GM23338 (cell line): ENCODE measurements at regions not wholly inside any gene's neighbourhood (a gene's known extent, or its start where the extent isn't known, plus 50 kb on each side); places are given as distances from the start of the nearest gene placed in this dataset.

Experiments used
- ATAC-seq: fragments of 200-7000 bp; cut with Tn5 transposase; 3 replicates; pipeline ENCODE4 v1.9.1; 2020
- DNase-seq: peaks from one replicate; pipeline ENCODE4 v3.0.0-alpha.2; 2015; ENCODE audit warnings: low spot score
- H2AFZ ChIP-seq: fragments of 200-600 bp; sonication (generic); 2 replicates; pipeline ENCODE4 v1.8.0; 2016; ENCODE audit warnings: antibody characterized with exemption, mild to moderate bottlenecking, moderate library complexity
- H3F3A ChIP-seq: fragments of 200-600 bp; sonication (generic); replicated peaks from 2 replicates; pipeline ENCODE4 v1.8.0; 2017; ENCODE audit warnings: antibody characterized with exemption, mixed run types, low read depth
- H3K27ac ChIP-seq: fragments of 200-600 bp; sonication (generic); 2 replicates; pipeline ENCODE4 v1.6.1; 2016; ENCODE audit warnings: low read depth
- H3K27me3 ChIP-seq: fragments of 200-600 bp; sonication (generic); 2 replicates; pipeline ENCODE4 v1.8.0; 2016; ENCODE audit warnings: mild to moderate bottlenecking, mixed run types, moderate library complexity; ENCODE audit not compliant: insufficient read depth
- H3K36me3 ChIP-seq: fragments of 200-600 bp; sonication (generic); 2 replicates; pipeline ENCODE4 v1.8.0; 2016; ENCODE audit warnings: mild to moderate bottlenecking; ENCODE audit not compliant: insufficient read depth
- H3K4me1 ChIP-seq: fragments of 200-600 bp; sonication (generic); 2 replicates; pipeline ENCODE4 v1.8.0; 2016; ENCODE audit warnings: mild to moderate bottlenecking, moderate library complexity; ENCODE audit not compliant: insufficient read depth
- H3K4me2 ChIP-seq: fragments of 200-600 bp; sonication (generic); 2 replicates; pipeline ENCODE4 v1.7.1; 2017; ENCODE audit warnings: mixed run types
- H3K4me3 ChIP-seq: fragments of 200-600 bp; sonication (generic); 2 replicates; pipeline ENCODE4 v1.6.1; 2016; ENCODE audit warnings: mixed run types
- H3K79me2 ChIP-seq: fragments of 200-600 bp; sonication (generic); replicated peaks from 2 replicates; pipeline ENCODE4 v1.8.0; 2017; ENCODE audit warnings: mild to moderate bottlenecking; ENCODE audit not compliant: insufficient read depth
- H3K9me2 ChIP-seq: fragments of 200-600 bp; sonication (generic); 2 replicates; pipeline ENCODE4 v1.8.0; 2017; ENCODE audit not compliant: insufficient read depth
- H4K20me1 ChIP-seq: fragments of 200-600 bp; sonication (generic); replicated peaks from 2 replicates; pipeline ENCODE4 v1.8.0; 2017; ENCODE audit warnings: mild to moderate bottlenecking; ENCODE audit not compliant: insufficient read depth
- H3K27ac Mint-ChIP-seq: 2 replicates; pipeline ENCODE4 v1.8.0; 2020; ENCODE audit warnings: inconsistent platforms, mild to moderate bottlenecking, moderate library complexity, mixed read lengths
- H3K27me3 Mint-ChIP-seq: 3 replicates; pipeline ENCODE4 v1.8.0; 2022; ENCODE audit warnings: low read depth, mild to moderate bottlenecking, moderate library complexity, mixed read lengths, inconsistent platforms; ENCODE audit not compliant: insufficient read depth, poor library complexity
- H3K36me3 Mint-ChIP-seq: 3 replicates; pipeline ENCODE4 v1.8.0; 2021; ENCODE audit warnings: low read depth, mild to moderate bottlenecking, inconsistent platforms, moderate library complexity, mixed read lengths
- H3K4me1 Mint-ChIP-seq: 3 replicates; pipeline ENCODE4 v1.8.0; 2020; ENCODE audit warnings: mild to moderate bottlenecking, inconsistent platforms, mixed read lengths
- H3K4me3 Mint-ChIP-seq: 3 replicates; pipeline ENCODE4 v1.8.0; 2021; ENCODE audit warnings: moderate library complexity, mild to moderate bottlenecking, inconsistent platforms, mixed read lengths
- H3K9me3 Mint-ChIP-seq: 3 replicates; pipeline ENCODE4 v1.8.0; 2020; ENCODE audit warnings: moderate library complexity, mild to moderate bottlenecking, inconsistent platforms, mixed read lengths
- CREB1 ChIP-seq: fragments of 250-450 bp; sonication (Bioruptor Pico); IDR thresholded peaks from 2 replicates; pipeline ENCODE4 v1.5.0; 2020; ENCODE audit warnings: low read depth, mild to moderate bottlenecking, moderate library complexity
- CTCF ChIP-seq, 2 experiments: fragments of 200-600 bp in 1 of 2; sonication (generic) in 1 of 2; conservative IDR thresholded peaks; 2 replicates each; pipeline versions ENCODE4 v1.5.1 to v1.6.1; 2016 to 2017; ENCODE audit warnings: antibody characterized with exemption in 2 of 2, low read depth in 2 of 2, mild to moderate bottlenecking in 2 of 2, moderate library complexity in 1 of 2
- EZH2 ChIP-seq: fragments of 200-600 bp; sonication (generic); IDR thresholded peaks from one replicate; pipeline ENCODE4 v1.8.0; 2017; ENCODE audit warnings: antibody characterized with exemption, mild to moderate bottlenecking, low read depth; ENCODE audit not compliant: unreplicated experiment
- EZH2phosphoT487 ChIP-seq: fragments of 200-600 bp; sonication (generic); IDR thresholded peaks from one replicate; pipeline ENCODE4 v1.8.1; 2018; ENCODE audit warnings: antibody characterized with exemption; ENCODE audit not compliant: unreplicated experiment
- JUNB ChIP-seq: IDR thresholded peaks from one replicate; pipeline ENCODE4 v1.6.1; 2016; ENCODE audit warnings: antibody characterized with exemption; ENCODE audit not compliant: unreplicated experiment
- POLR2AphosphoS5 ChIP-seq: IDR thresholded peaks from 2 replicates; pipeline ENCODE4 v1.6.1; 2016; ENCODE audit warnings: antibody characterized with exemption, low read depth
- REST ChIP-seq: IDR thresholded peaks from one replicate; pipeline ENCODE4 v1.6.1; 2018; ENCODE audit warnings: antibody characterized with exemption; ENCODE audit not compliant: unreplicated experiment
- STAT1 ChIP-seq: IDR thresholded peaks from one replicate; pipeline ENCODE4 v1.6.1; 2016; ENCODE audit warnings: antibody characterized with exemption; ENCODE audit not compliant: unreplicated experiment

DNA sequence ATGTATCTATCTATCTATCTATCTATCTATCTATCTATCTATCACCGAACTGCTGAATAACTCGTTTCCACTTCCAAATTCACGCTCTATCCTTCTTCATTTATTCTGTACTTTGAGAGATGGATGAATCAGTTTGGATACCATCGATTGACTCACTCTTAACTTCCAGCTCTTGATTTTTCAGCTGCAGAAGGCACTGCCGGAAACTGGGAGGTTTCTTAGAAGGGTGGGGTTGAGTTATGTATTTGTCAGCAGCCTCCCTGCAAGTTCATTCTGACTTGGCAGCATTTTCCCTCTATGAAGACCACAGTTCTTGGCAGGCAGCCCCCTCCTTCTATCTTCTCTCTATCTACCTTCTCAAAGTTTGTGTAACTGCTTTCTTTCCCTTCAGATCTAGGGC, 112.0 kb upstream of the MAGEB18 start:
- ATAC-seq = no peak
- H4K20me1 ChIP-seq = no peaks in the 10 kb centered on the region
- H3K27ac Mint-ChIP-seq = no peak overlapping the region
- no peak overlapping the region for H3K27ac ChIP-seq
- H3K9me3 Mint-ChIP-seq = no peaks in the 10 kb centered on the region
- no peaks in the 10 kb centered on the region for H3K4me1 Mint-ChIP-seq
- no peak overlapping the region for H2AFZ ChIP-seq
- no peak overlapping the region for H3K4me2 ChIP-seq
- no peaks in the 10 kb centered on the region for H3K79me2 ChIP-seq
- no peak overlapping the region for H3K4me3 Mint-ChIP-seq
- H3K36me3 ChIP-seq = no peaks in the 10 kb centered on the region
- TF ChIP-seq EZH2phosphoT487 (no peak), REST (no peak), POLR2AphosphoS5 (no peak), CTCF (conservative IDR thresholded peaks at IDR 0.05; ENCODE audit: low read depth in 2 of 2) (no peak)
- no peaks in the 10 kb centered on the region for H3K4me1 ChIP-seq
- no peaks in the 10 kb centered on the region for H3K27me3 ChIP-seq
- H3K9me2 ChIP-seq = no peaks in the 10 kb centered on the region
- H3K27me3 Mint-ChIP-seq = peaks cover 2% of the 10 kb centered on the region
- no peaks in the 10 kb centered on the region for H3F3A ChIP-seq
- H3K4me3 ChIP-seq = no peak overlapping the region
- DNase-seq = no peak
- H3K36me3 Mint-ChIP-seq = no peaks in the 10 kb centered on the region

DNA sequence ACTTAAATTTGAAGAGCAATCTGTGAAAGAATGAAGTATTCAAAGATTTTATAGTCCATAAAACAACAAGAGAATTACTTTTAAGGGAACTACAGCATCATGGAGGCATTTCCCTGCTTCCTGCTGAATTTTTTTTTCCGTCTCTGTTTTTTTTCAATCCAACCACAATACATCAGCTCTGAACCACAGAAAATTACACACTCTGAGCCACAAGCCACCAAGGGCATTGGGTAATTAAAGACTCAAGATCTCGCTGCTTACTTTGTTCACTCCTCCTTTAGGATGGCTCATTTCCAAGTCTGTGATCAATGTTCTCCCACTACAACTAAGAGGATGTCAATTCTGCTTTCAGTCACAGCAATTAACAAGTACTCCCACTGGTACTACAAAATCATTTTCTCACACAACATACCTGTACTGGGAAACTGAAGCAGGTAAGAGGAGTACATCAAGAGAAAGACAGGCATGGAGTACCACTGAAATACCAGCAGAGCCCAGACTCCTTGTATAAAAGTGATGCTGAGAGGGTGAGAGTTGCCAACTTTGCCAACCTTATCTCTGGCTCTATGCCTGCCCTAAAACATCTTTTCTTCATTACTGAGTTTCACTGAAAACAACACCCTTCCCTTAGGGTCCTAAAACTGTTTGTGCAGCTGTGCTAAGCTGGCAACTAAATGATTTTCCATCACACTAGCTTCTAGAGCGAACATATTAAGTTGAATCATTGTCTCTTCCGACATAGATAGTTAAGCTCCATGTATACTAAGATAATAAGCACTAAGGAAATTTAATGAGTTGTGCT, 105.8 kb upstream of the MAGEB18 start:
- H3K27me3 Mint-ChIP-seq = peaks cover 2% of the 10 kb centered on the region
- ATAC-seq = no peak
- Histone ChIP-seq H3K79me2 (no peaks in the 10 kb centered on the region), H3K4me2 (no peak overlapping the region), H3K4me1 (no peaks in the 10 kb centered on the region), H3K27me3 (no peaks in the 10 kb centered on the region), H3K4me3 (no peak overlapping the region), H2AFZ (no peak overlapping the region), H4K20me1 (no peaks in the 10 kb centered on the region), H3K9me2 (no peaks in the 10 kb centered on the region), H3K27ac (no peak overlapping the region), H3F3A (no peaks in the 10 kb centered on the region), H3K36me3 (no peaks in the 10 kb centered on the region)
- no peaks in the 10 kb centered on the region for H3K9me3 Mint-ChIP-seq
- DNase-seq = no peak
- H3K36me3 Mint-ChIP-seq = no peaks in the 10 kb centered on the region
- no peak overlapping the region for H3K27ac Mint-ChIP-seq
- H3K4me1 Mint-ChIP-seq = 0 out of 3 replicates have a peak, but pooled peaks cover 3% of the 10 kb centered on the region
- H3K4me3 Mint-ChIP-seq = no peak overlapping the region
- TF ChIP-seq POLR2AphosphoS5 (no peak), CTCF (conservative IDR thresholded peaks at IDR 0.05; ENCODE audit: low read depth in 2 of 2) (no peak), JUNB (no peak), STAT1 (no peak), EZH2 (no peak), CREB1 (no peak)
